Superior temporal gyrus (tissue), 1 donor: ENCODE measurements at regions not wholly inside any gene's neighbourhood (a gene's known extent, or its start where the extent isn't known, plus 50 kb on each side); places are given as distances from the start of the nearest gene placed in this dataset.
"Not testable (repeated sequence)": the region's sequence is repeated elsewhere in the genome, so short reads cannot be mapped to it uniquely, and the experiment has no call there.

ENCODE experiments used
- DNase-seq: peaks from one replicate; pipeline ENCODE4 v3.0.0-alpha.2; 2016; ENCODE audit errors: extremely low spot score

GRCh38 chr7:89618274-89618673 lies 536.0 kb upstream of the STEAP1 start:
- no peak for DNase-seq

GRCh38 chr7:89621925-89622641 lies 532.2 kb upstream of the STEAP1 start:
- DNase-seq = no peak

GRCh38 chr7:89623018-89623672 lies 531.1 kb upstream of the STEAP1 start:
- peak; percentile 77 for DNase-seq

- not testable (repeated sequence) for DNase-seq
Observed at GRCh38 chr7:89624155-89624554, 530.1 kb upstream of the STEAP1 start.

- DNase-seq = no peak
Observed at GRCh38 chr7:89648509-89648908, 505.8 kb upstream of the STEAP1 start.

- DNase-seq = no peak
Observed at GRCh38 chr7:89655946-89656345, 498.3 kb upstream of the STEAP1 start.

- DNase-seq = no peak
Observed at GRCh38 chr7:89661876-89662275, 492.4 kb upstream of the STEAP1 start.

GRCh38 chr7:89666136-89666835 lies 488.0 kb upstream of the STEAP1 start:
- DNase-seq = no peak

- no peak for DNase-seq
Observed at GRCh38 chr7:89680161-89680560, 474.1 kb upstream of the STEAP1 start.

GRCh38 chr7:89681448-89681847 lies 472.8 kb upstream of the STEAP1 start:
- DNase-seq = no peak

- DNase-seq = no peak
Observed at GRCh38 chr7:89685287-89685686, 469.0 kb upstream of the STEAP1 start.

- no peak for DNase-seq
Observed at GRCh38 chr7:89687211-89687610, 467.1 kb upstream of the STEAP1 start.

GRCh38 chr7:89695241-89695640 lies 459.0 kb upstream of the STEAP1 start:
- no peak for DNase-seq

- no peak for DNase-seq
Observed at GRCh38 chr7:89714131-89714530, 440.1 kb upstream of the STEAP1 start.

GRCh38 chr7:89718941-89719340 lies 435.3 kb upstream of the STEAP1 start:
- not testable (repeated sequence) for DNase-seq

GRCh38 chr7:89728481-89728880 lies 425.8 kb upstream of the STEAP1 start:
- no peak for DNase-seq

- no peak for DNase-seq
Observed at GRCh38 chr7:89731751-89732445, 422.4 kb upstream of the STEAP1 start.

GRCh38 chr7:89738549-89738948 lies 415.7 kb upstream of the STEAP1 start:
- no peak for DNase-seq

- no peak for DNase-seq
Observed at GRCh38 chr7:89757910-89758309, 396.4 kb upstream of the STEAP1 start.

GRCh38 chr7:89760690-89761089 lies 393.6 kb upstream of the STEAP1 start:
- DNase-seq = no peak

- no peak for DNase-seq
Observed at GRCh38 chr7:89761173-89761572, 393.1 kb upstream of the STEAP1 start.

GRCh38 chr7:89770161-89770560 lies 384.1 kb upstream of the STEAP1 start:
- DNase-seq = no peak
